MM.1S (cell line): ENCODE measurements at regions not wholly inside any gene's neighbourhood (a gene's known extent, or its start where the extent isn't known, plus 50 kb on each side); places are given as distances from the start of the nearest gene placed in this dataset.

Source experiments
- EZH2 ChIP-seq: fragments of 300-600 bp; sonication (generic); optimal IDR thresholded peaks from 2 replicates; pipeline ENCODE3; 2017; ENCODE audit warnings: low read depth, mild to moderate bottlenecking, antibody characterized with exemption, low read length, mixed read lengths
- TF ChIP-seq, protein P1 (sequence below): fragments of 300-600 bp; sonication (generic); IDR thresholded peaks from 2 replicates; pipeline ENCODE4 v1.5.1; 2016; ENCODE audit warnings: antibody characterized with exemption, low read length, mixed read lengths

DNA sequence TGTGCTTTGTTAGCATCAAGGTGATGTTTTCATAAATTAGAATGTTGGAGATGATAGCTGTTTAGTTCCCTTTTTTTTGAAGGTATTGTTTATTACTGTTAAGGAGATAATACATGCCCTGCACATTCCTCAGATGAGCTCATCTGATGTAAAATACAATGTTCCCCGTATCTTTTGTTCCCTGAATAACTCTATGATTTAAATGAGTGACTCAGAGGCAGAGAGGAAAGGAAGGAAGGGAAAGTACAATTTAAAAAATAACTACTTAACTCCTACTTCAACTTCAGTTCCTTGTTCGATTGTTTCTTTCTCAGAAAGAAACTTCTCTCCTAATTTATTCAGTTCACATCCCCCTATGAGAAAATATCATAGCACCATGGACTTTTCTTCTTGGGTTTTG is 208.7 kb downstream of the KCNE4 start:
- TF ChIP-seq EZH2: no peak
- TF ChIP-seq, protein P1, sequence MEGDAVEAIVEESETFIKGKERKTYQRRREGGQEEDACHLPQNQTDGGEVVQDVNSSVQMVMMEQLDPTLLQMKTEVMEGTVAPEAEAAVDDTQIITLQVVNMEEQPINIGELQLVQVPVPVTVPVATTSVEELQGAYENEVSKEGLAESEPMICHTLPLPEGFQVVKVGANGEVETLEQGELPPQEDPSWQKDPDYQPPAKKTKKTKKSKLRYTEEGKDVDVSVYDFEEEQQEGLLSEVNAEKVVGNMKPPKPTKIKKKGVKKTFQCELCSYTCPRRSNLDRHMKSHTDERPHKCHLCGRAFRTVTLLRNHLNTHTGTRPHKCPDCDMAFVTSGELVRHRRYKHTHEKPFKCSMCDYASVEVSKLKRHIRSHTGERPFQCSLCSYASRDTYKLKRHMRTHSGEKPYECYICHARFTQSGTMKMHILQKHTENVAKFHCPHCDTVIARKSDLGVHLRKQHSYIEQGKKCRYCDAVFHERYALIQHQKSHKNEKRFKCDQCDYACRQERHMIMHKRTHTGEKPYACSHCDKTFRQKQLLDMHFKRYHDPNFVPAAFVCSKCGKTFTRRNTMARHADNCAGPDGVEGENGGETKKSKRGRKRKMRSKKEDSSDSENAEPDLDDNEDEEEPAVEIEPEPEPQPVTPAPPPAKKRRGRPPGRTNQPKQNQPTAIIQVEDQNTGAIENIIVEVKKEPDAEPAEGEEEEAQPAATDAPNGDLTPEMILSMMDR: no peak
